PC-9 (cell line): ENCODE measurements at regions not wholly inside any gene's neighbourhood (a gene's known extent, or its start where the extent isn't known, plus 50 kb on each side); places are given as distances from the start of the nearest gene placed in this dataset.

Experiments
- BruUV-seq: library from RNA; stranded (reverse); fragments of 400-500 nt; replicated peaks from 2 replicates; lab custom pipeline; 2021; lab: Mats Ljungman, UMichigan
- CTCF ChIA-PET: fragments of 300-600 bp; sonication (Branson Sonifier 250); formaldehyde crosslinking; loops from one replicate; lab custom pipeline; 2022; ENCODE audit warnings: antibody characterized with exemption; lab: Charles Lee
- POLR2A ChIA-PET: fragments of 300-600 bp; sonication (Branson Sonifier 250); formaldehyde crosslinking; loops from one replicate; lab custom pipeline; 2022; ENCODE audit warnings: antibody characterized with exemption; ENCODE audit not compliant: unreplicated experiment; lab: Charles Lee
- DNase-seq, 2 experiments: peaks; one replicate each; pipeline versions ENCODE4 v3.0.0 to v3.0.0-alpha.2; 2015 to 2022; ENCODE audit warnings: mixed read lengths in 1 of 2
- H2AFZ ChIP-seq: fragments of 200-600 bp; sonication (generic); 2 replicates; pipeline ENCODE4 v1.8.1; 2017; ENCODE audit warnings: antibody characterized with exemption
- H3F3A ChIP-seq: fragments of 200-600 bp; sonication (generic); 2 replicates; pipeline ENCODE4 v1.8.1; 2017; ENCODE audit warnings: antibody characterized with exemption, mild to moderate bottlenecking, low read depth; ENCODE audit not compliant: insufficient read depth
- H3K27ac ChIP-seq: fragments of 200-600 bp; sonication (generic); 2 replicates; pipeline ENCODE4 v1.6.1; 2016; ENCODE audit warnings: mixed run types
- H3K27me3 ChIP-seq: fragments of 200-600 bp; sonication (generic); 2 replicates; pipeline ENCODE4 v1.6.1; 2016; ENCODE audit warnings: low read depth, mixed run types; ENCODE audit not compliant: insufficient read depth
- H3K36me3 ChIP-seq: fragments of 200-600 bp; sonication (generic); 2 replicates; pipeline ENCODE4 v1.6.1; 2016; ENCODE audit warnings: low read depth, mixed run types
- H3K4me1 ChIP-seq: fragments of 200-600 bp; sonication (generic); replicated peaks from 2 replicates; pipeline ENCODE4 v1.6.1; 2016; ENCODE audit warnings: mixed run types; ENCODE audit not compliant: insufficient read depth
- H3K4me2 ChIP-seq: fragments of 200-600 bp; sonication (generic); 2 replicates; pipeline ENCODE4 v1.6.1; 2017; ENCODE audit warnings: mixed run types
- H3K4me3 ChIP-seq: fragments of 200-600 bp; sonication (generic); 2 replicates; pipeline ENCODE4 v1.6.1; 2016; ENCODE audit warnings: mixed run types
- H3K79me2 ChIP-seq: fragments of 200-600 bp; sonication (generic); 2 replicates; pipeline ENCODE4 v1.6.1; 2017; ENCODE audit warnings: low read depth, mixed run types
- H3K9me2 ChIP-seq: fragments of 200-600 bp; sonication (generic); 2 replicates; pipeline ENCODE4 v1.8.1; 2017; ENCODE audit warnings: mild to moderate bottlenecking; ENCODE audit not compliant: insufficient read depth
- H3K9me3 ChIP-seq: fragments of 200-600 bp; sonication (generic); 2 replicates; pipeline ENCODE4 v1.8.1; 2016; ENCODE audit warnings: low read depth; ENCODE audit not compliant: insufficient read depth
- H4K20me1 ChIP-seq: fragments of 200-600 bp; sonication (generic); 2 replicates; pipeline ENCODE4 v1.8.1; 2017; ENCODE audit not compliant: insufficient read depth
- CTCF ChIP-seq: fragments of 200-600 bp; sonication (generic); conservative IDR thresholded peaks from 2 replicates; pipeline ENCODE4 v1.6.1; 2017; ENCODE audit warnings: mixed run types, antibody characterized with exemption, mild to moderate bottlenecking, moderate library complexity
- EZH2 ChIP-seq: fragments of 200-600 bp; sonication (generic); IDR thresholded peaks from 2 replicates; pipeline ENCODE4 v1.8.0; 2017; ENCODE audit warnings: antibody characterized with exemption, low read depth
- intact Hi-C: fragments of 100-400 bp; cut with micrococcal nuclease; formaldehyde crosslinking; loops from one replicate; pipeline ENCODE4 v1.10.0; 2022; ENCODE audit not compliant: unreplicated experiment

DNA sequence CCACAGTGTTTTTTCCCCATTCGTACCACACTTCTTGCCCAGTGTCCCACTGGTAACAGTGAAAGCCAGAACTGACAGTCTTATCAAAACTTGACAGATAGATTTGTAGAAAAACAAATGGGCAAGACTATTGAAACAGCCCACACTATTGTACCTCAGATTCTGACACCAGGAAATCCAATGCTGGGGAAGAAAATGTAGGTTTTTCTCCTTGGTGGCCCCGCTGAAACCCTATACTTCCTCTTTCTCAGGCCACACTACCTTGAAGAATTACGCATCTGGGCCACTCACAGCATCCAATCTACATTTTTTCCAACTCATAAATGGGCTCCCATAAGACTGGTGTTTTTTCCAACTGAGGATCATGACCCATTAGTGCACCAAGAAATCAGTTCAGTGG lies 90.9 kb upstream of the HDDC2 start:
- no peaks in the 10 kb centered on the region for H3K9me3 ChIP-seq
- no peaks in the 10 kb centered on the region for H3K79me2 ChIP-seq
- intact Hi-C loops = no loop called here
- no peak overlapping the region for H3K4me2 ChIP-seq
- ChIA-PET POLR2A (no interaction called here), CTCF (no interaction called here)
- H3K9me2 ChIP-seq = no peaks in the 10 kb centered on the region
- no peak overlapping the region for H2AFZ ChIP-seq
- DNase-seq = no peak
- TF ChIP-seq EZH2 = no peak
- TF ChIP-seq CTCF = no peak
- no peak overlapping the region for H3K4me3 ChIP-seq
- no peaks in the 10 kb centered on the region for H3F3A ChIP-seq
- H3K27ac ChIP-seq = no peak overlapping the region
- no peaks in the 10 kb centered on the region for H3K36me3 ChIP-seq
- H4K20me1 ChIP-seq = no peaks in the 10 kb centered on the region
- H3K27me3 ChIP-seq = no peaks in the 10 kb centered on the region; the same call in 1 of the 2 replicates
- no TSS peak for BruUV-seq
- no peaks in the 10 kb centered on the region for H3K4me1 ChIP-seq

- TF ChIP-seq EZH2 (no peak), CTCF (no peak)
- intact Hi-C loops = no loop called here
Observed at GRCh38 chr6:125393449-125393858, 91.7 kb upstream of the HDDC2 start.

DNA sequence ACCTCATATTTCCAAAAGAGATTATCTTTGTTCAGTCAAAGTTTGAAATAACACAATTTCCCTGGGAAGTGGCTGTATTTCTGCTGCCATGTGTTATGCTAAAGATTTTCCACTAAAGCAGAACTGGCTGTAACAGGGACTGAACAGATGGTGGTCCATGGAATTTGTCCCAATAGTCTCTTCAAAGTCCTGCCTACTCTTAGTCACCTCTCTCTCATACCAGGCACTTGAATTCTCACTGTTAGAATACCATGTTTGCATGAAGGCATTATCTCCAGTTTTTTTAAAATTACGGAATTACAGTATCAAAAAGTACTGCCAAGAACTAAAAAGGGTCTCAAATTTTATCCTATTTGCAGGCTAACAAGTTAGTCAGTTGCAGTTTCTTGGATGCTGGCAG lies 105.0 kb upstream of the HDDC2 start:
- Histone ChIP-seq H3K36me3 (no peaks in the 10 kb centered on the region), H3K27ac (no peak overlapping the region), H3K4me3 (no peak overlapping the region), H2AFZ (no peak overlapping the region), H3K4me2 (no peak overlapping the region), H3K9me3 (no peaks in the 10 kb centered on the region), H3K9me2 (no peaks in the 10 kb centered on the region), H3K27me3 (no peaks in the 10 kb centered on the region), H4K20me1 (no peaks in the 10 kb centered on the region), H3K79me2 (no peaks in the 10 kb centered on the region), H3F3A (no peaks in the 10 kb centered on the region), H3K4me1 (no peaks in the 10 kb centered on the region)
- no TSS peak for BruUV-seq
- ChIA-PET CTCF (no interaction called here), POLR2A (no interaction called here)
- intact Hi-C loops = no loop called here
- TF ChIP-seq CTCF (no peak), EZH2 (no peak)
- DNase-seq = no peak

More at GRCh38 chr6:125393449-125393858, 91.7 kb upstream of the HDDC2 start:
- no peak overlapping the region for H3K4me3 ChIP-seq
- CTCF ChIA-PET = no interaction called here
- no peaks in the 10 kb centered on the region for H4K20me1 ChIP-seq
- no peak overlapping the region for H2AFZ ChIP-seq
- POLR2A ChIA-PET = no interaction called here
- no peaks in the 10 kb centered on the region for H3K9me3 ChIP-seq
- H3K9me2 ChIP-seq = no peaks in the 10 kb centered on the region
- BruUV-seq = no TSS peak
- no peaks in the 10 kb centered on the region for H3K4me1 ChIP-seq
- no peak overlapping the region for H3K4me2 ChIP-seq
- no peaks in the 10 kb centered on the region; the same call in 1 of the 2 replicates for H3K27me3 ChIP-seq
- H3K79me2 ChIP-seq = no peaks in the 10 kb centered on the region
- no peaks in the 10 kb centered on the region for H3K36me3 ChIP-seq
- no peak overlapping the region for H3K27ac ChIP-seq
- DNase-seq = no peak
- no peaks in the 10 kb centered on the region for H3F3A ChIP-seq
